Adrenal gland (tissue), 9 donors: ENCODE measurements at regions not wholly inside any gene's neighbourhood (a gene's known extent, or its start where the extent isn't known, plus 50 kb on each side); places are given as distances from the start of the nearest gene placed in this dataset.

Experiments used
- DNase-seq, 7 donors: peaks; one replicate each; pipeline ENCODE4 v3.0.0-alpha.2; 2019 to 2020
- H3K27ac ChIP-seq, 5 donors: fragments of 200-600 bp; sonication (generic) in 4 of 5; 1 replicate in 3 of 5; 2 replicates in 2 of 5; pipeline versions ENCODE4 v1.5.1 to v1.8.0; 2016 to 2020; ENCODE audit warnings: mild to moderate bottlenecking in 1 of 5
- H3K27me3 ChIP-seq: fragments of 200-600 bp; 2 replicates; pipeline ENCODE4 v1.8.0; 2021
- H3K36me3 ChIP-seq, 2 donors: fragments of 200-600 bp; replicated peaks in 1 of 2; 1 replicate in 1 of 2; 2 replicates in 1 of 2; pipeline versions ENCODE4 v1.5.1 to v1.8.0; 2018 to 2022
- H3K4me1 ChIP-seq, 2 donors: fragments of 200-600 bp; replicated peaks in 1 of 2; 1 replicate in 1 of 2; 2 replicates in 1 of 2; pipeline versions ENCODE4 v1.5.1 to v1.8.0; 2018 to 2021
- H3K4me3 ChIP-seq, 4 donors: fragments of 200-600 bp; sonication (generic) in 3 of 4; one replicate each; pipeline ENCODE4 v1.5.1; 2016 to 2018
- H3K9me3 ChIP-seq, 3 donors: fragments of 200-600 bp; sonication (generic) in 1 of 3; replicated peaks in 1 of 3; 1 replicate in 2 of 3; 2 replicates in 1 of 3; pipeline versions ENCODE4 v1.5.1 to v1.8.0; 2016 to 2021
- CTCF ChIP-seq, 6 experiments: fragments of 450-650 bp in 4 of 6; fragments of 200-600 bp in 2 of 6; sonication (generic) in 1 of 6; IDR thresholded peaks; 1 replicate in 5 of 6; 2 replicates in 1 of 6; pipeline versions ENCODE4 v1.5.1 to v1.8.0; 2016 to 2021; ENCODE audit warnings: antibody characterized with exemption in 6 of 6, mild to moderate bottlenecking in 2 of 6, moderate library complexity in 1 of 6
- POLR2A ChIP-seq, 2 donors: fragments of 450-650 bp; IDR thresholded peaks; one replicate each; pipeline ENCODE4 v1.6.1; 2017; ENCODE audit warnings: antibody characterized with exemption in 2 of 2, mild to moderate bottlenecking in 2 of 2, moderate library complexity in 1 of 2
- WGBS, 4 donors: extraction: QIAGEN DNeasy Blood & Tissue Kit in 2 of 4; methylation state at CpG; one replicate each; pipeline versions ENCODE4 v1.1.5 to v1.1.7; 2013 to 2017; 5-methylcytosine and 5-hydroxymethylcytosine counted together
- intact Hi-C, 2 donors: fragments of 100-400 bp; cut with DNase I; formaldehyde crosslinking; loops; one replicate each; pipeline versions ENCODE4 v1.14.1 to v1.15.0; 2022 to 2023
- donor health status: healthy with polysubstance abuse.
- donor health status: Bipolar disorder and iron deficiency.
- donor health status: DM: yes; HTN: yes; CAD: no.
- donor health status: DM: no; HTN: no; CAD: no.
- donor health status: DM: no; HTN: no; CAD: no.

DNA sequence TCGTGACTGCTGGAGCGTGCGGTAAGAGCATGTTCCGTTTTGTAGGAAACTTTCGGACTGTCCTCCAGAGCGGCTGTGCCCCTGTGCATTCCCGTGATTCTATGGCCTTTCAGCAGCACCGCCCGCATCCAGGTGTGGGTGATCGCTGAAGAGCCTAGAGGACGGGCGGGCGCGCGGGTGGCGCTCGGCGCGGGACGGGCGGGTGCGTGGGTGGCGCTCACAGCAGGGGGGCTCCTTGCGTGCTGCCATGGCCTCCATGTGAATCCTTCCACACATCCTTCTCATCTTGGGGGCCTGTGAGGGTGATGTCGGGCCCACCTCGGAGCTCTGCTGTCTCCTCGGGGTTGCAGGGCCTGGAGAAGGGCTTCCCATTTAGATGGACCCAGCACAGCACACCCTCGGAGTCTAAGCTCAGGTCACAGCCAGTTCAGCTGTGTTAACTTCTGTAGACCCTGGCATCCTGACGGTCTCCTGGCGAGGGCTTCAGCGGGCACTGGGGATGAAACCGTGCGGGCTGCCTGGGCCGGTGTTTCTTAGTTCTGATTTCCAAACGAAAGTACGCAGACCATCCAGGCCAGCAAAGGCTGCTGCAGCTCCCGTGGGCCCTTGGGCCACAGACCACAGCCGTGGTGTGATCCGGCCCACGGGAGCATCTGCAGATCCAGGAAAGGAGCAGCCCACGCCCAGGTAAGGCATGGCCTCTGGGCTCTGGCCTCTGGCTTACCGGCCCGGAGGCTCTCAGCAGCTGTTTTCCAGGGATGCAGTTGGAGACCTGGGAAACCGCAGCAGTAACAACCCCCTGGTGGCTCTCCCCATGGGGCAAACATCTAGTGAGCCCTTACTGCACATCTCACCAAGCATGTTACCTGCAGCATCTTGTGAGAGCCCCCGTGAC is 339.4 kb downstream of the FOXL1 start:
- no peaks in the 10 kb centered on the region for H3K4me1 ChIP-seq
- WGBS, 4 donors: 90 to 95% (median 93%) methylated on average over 17 to 45 of the region's 45 CpGs
- intact Hi-C loops: no loop called here
- H3K27ac ChIP-seq: no peak overlapping the region
- no peak overlapping the region for H3K4me3 ChIP-seq
- H3K36me3 ChIP-seq: no peaks in the 10 kb centered on the region
- DNase-seq: no peak
- TF ChIP-seq CTCF (IDR thresholded peaks at IDR 0.05): no peak
- TF ChIP-seq POLR2A (IDR thresholded peaks at IDR 0.05): no peak
- no peaks in the 10 kb centered on the region for H3K9me3 ChIP-seq
- peaks cover 7% of the 10 kb centered on the region for H3K27me3 ChIP-seq

GRCh38 chr16:86918637-86919036 is 340.3 kb downstream of the FOXL1 start:
- H3K9me3 ChIP-seq: no peaks in the 10 kb centered on the region
- H3K27ac ChIP-seq: no peak overlapping the region
- intact Hi-C loops: no loop called here
- no peaks in the 10 kb centered on the region for H3K4me1 ChIP-seq
- H3K27me3 ChIP-seq: peaks cover 7% of the 10 kb centered on the region
- TF ChIP-seq CTCF (IDR thresholded peaks at IDR 0.05) (no peak), POLR2A (IDR thresholded peaks at IDR 0.05) (no peak)
- 81 to 89% (median 85%) methylated on average over 9 of the region's 9 CpGs for WGBS, 4 donors
- H3K4me3 ChIP-seq: no peak overlapping the region
- no peaks in the 10 kb centered on the region for H3K36me3 ChIP-seq
- no peak for DNase-seq

DNA sequence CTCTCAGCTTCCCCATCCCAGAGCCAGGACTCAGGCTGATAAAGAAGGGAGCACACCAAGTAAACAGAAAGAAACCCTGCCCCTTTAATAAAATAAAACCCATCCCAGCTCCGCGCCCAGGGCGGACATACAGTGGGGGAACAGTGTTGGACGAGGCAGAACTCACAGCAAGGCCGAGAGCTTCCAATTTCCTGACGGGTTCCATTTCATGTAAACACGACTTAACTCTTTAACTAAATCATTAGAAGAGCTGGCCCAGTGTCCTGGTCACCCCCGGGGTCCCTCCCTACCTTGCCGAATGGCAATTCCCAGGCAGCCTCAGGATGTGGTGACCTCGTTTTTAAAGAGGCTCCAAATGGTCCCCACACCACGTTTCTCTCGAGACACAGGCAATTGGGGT is 340.7 kb downstream of the FOXL1 start:
- no peak overlapping the region for H3K4me3 ChIP-seq
- intact Hi-C loops: no loop called here
- H3K9me3 ChIP-seq: no peaks in the 10 kb centered on the region
- TF ChIP-seq POLR2A (IDR thresholded peaks at IDR 0.05): no peak
- no peak for TF ChIP-seq CTCF (IDR thresholded peaks at IDR 0.05)
- no peaks in the 10 kb centered on the region for H3K36me3 ChIP-seq
- DNase-seq: no peak
- peaks cover 7% of the 10 kb centered on the region for H3K27me3 ChIP-seq
- no peaks in the 10 kb centered on the region for H3K4me1 ChIP-seq
- 54 to 64% (median 63%) methylated on average over 12 of the region's 12 CpGs for WGBS, 4 donors
- H3K27ac ChIP-seq: no peak overlapping the region

- TF ChIP-seq CTCF (IDR thresholded peaks at IDR 0.05): no peak
- no peak for TF ChIP-seq POLR2A (IDR thresholded peaks at IDR 0.05)
- no peak for DNase-seq
- no peaks in the 10 kb centered on the region for H3K9me3 ChIP-seq
- no peak overlapping the region for H3K4me3 ChIP-seq
- H3K4me1 ChIP-seq: no peaks in the 10 kb centered on the region
- H3K27ac ChIP-seq: no peak overlapping the region
- intact Hi-C loops: no loop called here
- 38 to 53% (median 49%) methylated on average over 10 to 28 of the region's 28 CpGs for WGBS, 4 donors
- H3K27me3 ChIP-seq: peaks cover 7% of the 10 kb centered on the region
- no peaks in the 10 kb centered on the region for H3K36me3 ChIP-seq
Measured at GRCh38 chr16:86919578-86920305, 341.4 kb downstream of the FOXL1 start.
